ENCODE measurements at regions not wholly inside any gene's neighbourhood (a gene's known extent, or its start where the extent isn't known, plus 50 kb on each side); places are given as distances from the start of the nearest gene placed in this dataset.
"Not testable (repeated sequence)": the region's sequence is repeated elsewhere in the genome, so short reads cannot be mapped to it uniquely, and the experiment has no call there.

DNA sequence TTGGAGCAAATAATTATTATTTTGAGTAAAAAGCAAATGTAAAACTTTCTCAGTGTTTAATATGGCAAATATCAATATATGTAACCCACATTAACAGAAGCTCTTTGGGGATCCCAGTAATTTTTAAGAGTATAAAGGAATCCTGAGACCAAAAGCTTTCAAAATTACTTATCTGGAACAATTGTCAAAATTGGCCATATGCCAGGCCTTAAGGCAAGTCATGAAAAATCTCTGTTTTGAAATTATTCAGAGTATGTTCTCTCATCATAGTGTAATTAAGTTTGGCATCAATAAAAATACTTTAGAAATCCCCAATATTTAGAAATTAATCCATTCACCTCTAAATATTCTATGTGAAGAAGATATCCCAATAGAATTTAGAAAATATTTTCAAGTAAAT, 225.3 kb upstream of the ARL4C start:
- no peak for DNase-seq (ENCODE audit: low spot score)

DNA sequence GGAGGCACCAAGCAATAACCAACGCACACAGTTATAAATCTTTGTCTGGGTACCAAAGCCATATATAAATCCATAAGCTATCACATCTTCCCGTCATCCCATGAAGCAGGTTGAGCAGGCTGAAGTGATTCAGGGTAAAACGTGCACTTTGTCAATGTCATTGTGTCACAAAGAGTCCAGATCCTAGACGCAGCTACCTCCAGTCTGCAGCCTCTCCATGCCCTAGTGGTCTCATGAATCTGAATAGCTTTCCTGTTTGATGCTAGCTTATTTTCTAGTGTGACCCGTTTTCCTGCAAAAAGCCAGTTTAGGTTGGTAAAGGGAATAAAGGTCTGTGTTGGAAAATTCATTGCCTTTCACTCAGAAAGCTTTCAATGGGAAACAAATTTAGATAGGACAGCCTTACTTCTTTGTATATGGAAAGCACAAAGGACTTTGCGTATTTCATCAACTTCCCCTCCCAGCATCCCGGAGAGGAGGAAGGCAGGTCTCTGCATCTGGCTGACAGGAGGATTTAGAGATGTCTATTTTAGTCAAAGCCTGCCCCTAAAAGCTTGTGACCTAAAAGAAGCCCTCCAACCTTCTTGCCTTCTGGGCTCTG, 222.3 kb upstream of the ARL4C start:
- DNase-seq (ENCODE audit: low spot score), result no peak

DNA sequence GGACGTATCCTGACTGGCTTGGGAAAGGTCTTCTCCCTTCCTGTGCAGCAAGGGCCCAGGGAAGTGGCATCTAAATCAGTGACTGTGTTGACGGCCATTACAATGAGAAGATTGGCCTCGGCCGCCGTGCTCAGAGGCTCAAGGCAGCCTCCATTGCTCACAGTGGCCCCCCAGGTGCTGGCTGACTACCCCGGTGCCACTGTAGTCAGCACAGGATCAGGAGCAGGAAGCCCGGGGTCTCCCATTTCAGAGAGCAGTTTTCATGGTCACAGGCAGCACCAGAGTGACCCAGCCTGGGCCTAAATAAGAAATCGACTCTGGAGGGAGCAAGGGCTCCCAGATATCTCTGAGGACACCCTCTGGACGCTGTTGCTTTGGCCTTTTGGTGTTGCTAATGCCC, 219.4 kb upstream of the ARL4C start:
- DNase-seq (ENCODE audit: low spot score), result no peak

DNA sequence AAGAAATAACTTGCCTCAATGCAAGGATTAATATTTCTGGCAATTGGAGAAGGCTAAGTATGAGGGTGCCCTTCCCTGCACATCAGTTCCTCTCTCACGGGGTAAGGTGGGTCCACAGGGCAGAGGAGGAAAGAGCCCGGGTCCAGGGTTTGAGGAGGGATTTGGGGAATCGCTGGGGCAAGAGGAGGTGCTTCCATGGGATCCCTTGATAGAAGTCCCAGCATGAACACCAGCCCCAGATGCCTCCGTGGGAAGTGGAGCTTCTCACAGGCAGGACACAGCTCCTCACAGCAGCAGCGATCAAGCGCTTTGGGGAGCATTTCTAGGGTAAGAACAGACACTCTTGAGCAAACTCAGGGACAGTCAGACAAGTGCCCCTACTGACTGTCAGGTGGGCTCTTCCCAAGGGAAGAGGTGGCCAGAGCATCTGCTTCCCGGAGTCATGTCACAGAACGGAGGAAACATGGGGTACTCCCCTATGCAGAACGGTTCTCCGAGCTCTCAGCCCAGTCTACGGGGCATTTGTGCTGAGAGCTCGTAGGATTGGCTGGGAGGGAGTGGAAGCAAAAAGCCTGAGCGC, 218.9 kb upstream of the ARL4C start:
- no peak for DNase-seq (ENCODE audit: low spot score)

- no peak for DNase-seq (ENCODE audit: low spot score)
Measured at GRCh38 chr2:234714711-234715110, 217.8 kb upstream of the ARL4C start.

DNA sequence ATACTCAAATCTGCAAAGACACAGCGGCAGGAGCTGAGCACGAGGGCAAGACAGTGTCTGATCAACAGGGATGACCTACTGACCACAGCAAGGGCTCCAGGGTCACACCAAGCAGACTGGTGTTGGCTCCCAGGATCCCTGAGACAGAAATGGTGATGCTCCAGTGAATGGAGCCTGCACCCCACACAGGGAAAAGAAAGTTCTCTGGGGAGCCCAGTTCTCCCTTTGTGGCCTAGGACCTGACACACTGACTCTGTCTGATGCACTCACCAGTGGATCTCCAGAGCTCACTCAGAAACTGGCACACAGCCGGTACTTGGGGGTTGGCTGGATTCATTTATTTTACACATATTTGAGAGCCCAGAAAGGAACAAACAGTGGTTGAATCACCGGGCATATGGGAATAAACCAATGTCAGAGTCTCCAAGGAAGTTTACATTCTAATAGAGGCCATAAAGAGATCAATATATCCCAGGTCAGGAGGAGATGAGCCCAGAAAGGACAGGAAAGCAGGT, 215.6 kb upstream of the ARL4C start:
- DNase-seq (ENCODE audit: low spot score), result no peak

GRCh38 chr2:234711308-234711707, 214.4 kb upstream of the ARL4C start:
- DNase-seq (ENCODE audit: low spot score), result no peak

GRCh38 chr2:234710587-234710986, 213.7 kb upstream of the ARL4C start:
- DNase-seq (ENCODE audit: low spot score), result no peak

- no peak for DNase-seq (ENCODE audit: low spot score)
Measured at GRCh38 chr2:234710066-234710465, 213.2 kb upstream of the ARL4C start.

DNA sequence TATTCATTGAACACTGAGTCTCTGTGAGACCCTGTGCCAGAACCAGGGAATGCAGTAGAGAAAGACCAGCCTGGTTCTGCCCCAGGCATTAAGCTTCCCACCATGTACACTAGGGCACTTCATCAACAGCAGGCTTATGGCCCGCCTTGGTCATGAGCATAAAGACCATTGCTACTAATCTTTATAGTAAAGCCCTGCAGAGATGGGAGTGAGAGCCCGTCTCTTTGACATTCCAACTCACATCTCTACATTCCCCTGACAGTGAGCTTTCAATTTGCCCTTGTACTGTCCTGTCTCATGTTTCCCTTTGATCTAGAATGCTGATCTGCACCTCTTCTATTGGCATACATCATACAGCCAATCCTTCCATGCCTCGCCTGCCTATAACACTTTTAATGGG, 211.8 kb upstream of the ARL4C start:
- DNase-seq (ENCODE audit: low spot score), result no peak

- no peak for DNase-seq (ENCODE audit: low spot score)
Measured at GRCh38 chr2:234708091-234708683, 211.3 kb upstream of the ARL4C start.

DNA sequence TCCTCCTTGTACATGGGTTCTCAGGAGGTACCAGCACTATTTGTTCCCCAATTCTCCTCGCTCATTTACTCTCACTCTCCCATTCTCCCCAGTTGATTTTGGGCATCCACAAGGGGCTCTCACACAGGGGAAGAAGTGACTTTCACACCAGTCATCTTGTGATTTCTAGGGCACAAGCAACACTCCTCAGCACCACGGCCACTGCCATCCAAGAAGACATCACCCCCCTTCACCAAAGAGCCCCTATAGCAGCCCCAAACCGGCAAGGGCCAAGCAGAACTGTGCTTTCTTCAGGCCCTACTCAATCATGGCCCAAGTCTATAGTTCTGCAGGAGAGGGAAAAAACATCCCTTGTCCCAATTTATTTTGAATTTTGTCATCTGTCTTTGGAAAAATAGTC, 209.2 kb upstream of the ARL4C start:
- DNase-seq (ENCODE audit: low spot score), result no peak

- DNase-seq (ENCODE audit: low spot score), result no peak
Measured at GRCh38 chr2:234705108-234705507, 208.2 kb upstream of the ARL4C start.

- DNase-seq (ENCODE audit: low spot score), result no peak
Measured at GRCh38 chr2:234703258-234703657, 206.4 kb upstream of the ARL4C start.

DNA sequence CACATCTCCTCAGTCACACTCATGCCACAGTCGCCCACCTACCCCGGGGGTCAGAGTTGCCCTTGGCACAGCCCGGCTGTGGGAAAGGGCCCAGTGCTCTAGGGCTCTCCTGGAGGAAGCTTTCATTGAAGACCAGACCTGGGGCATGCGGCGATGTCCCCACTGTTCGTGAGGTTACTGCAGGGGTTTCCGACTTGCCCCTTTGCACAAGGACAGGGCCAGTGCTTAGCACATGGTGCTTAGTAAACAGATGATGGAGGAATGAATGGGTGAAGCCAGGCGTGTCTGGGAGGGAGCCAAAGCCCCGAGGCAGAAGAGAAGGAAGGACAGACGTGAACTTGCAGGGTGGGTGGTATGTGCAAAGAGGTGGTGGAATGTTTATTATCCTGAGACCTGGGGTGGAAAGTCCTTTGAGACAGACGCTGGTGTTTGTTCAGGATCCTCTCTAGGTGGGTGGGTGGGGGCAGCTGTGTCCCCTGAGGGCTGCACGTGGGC, 205.9 kb upstream of the ARL4C start:
- DNase-seq (ENCODE audit: low spot score), result no peak

- DNase-seq (ENCODE audit: low spot score), result no peak
Measured at GRCh38 chr2:234701841-234702240, 205.0 kb upstream of the ARL4C start.

GRCh38 chr2:234701421-234701820, 204.5 kb upstream of the ARL4C start:
- DNase-seq (ENCODE audit: low spot score), result no peak

DNA sequence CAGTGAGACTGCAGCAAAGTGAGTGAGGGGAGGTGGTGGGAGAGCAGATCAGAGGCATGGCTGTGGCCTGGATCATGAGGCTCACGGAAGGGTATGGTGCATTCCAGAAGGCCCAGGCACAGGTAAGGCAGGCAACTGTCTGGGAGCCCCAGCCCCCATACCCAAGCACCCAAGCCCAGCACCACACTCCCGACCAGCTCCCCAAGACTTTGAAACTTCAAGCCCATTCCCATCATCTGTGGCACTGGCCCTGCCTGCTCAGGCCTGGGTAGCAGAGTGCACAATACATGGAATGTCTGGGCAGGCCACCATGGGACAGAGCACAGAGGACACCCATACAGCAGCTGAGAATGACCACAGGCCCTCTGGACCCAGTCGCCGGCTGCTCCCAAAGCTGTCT, 202.6 kb upstream of the ARL4C start:
- DNase-seq (ENCODE audit: low spot score), result no peak

- DNase-seq (ENCODE audit: low spot score), result not testable (repeated sequence)
Measured at GRCh38 chr2:234697300-234697876, 200.5 kb upstream of the ARL4C start.

- DNase-seq (ENCODE audit: low spot score), result no peak
Measured at GRCh38 chr2:234695981-234696380, 199.1 kb upstream of the ARL4C start.

GRCh38 chr2:234694244-234695013, 197.5 kb upstream of the ARL4C start:
- DNase-seq (ENCODE audit: low spot score), result peak; percentile 56

GRCh38 chr2:234693681-234694190, 196.9 kb upstream of the ARL4C start:
- not testable (repeated sequence) for DNase-seq (ENCODE audit: low spot score)
